HG02759 (cell line): ENCODE measurements at regions not wholly inside any gene's neighbourhood (a gene's known extent, or its start where the extent isn't known, plus 50 kb on each side); places are given as distances from the start of the nearest gene placed in this dataset.

Experiments
- ATAC-seq: cut with Tn5 transposase; IDR thresholded peaks from one replicate; pipeline ENCODE4 v1.9.1; 2021; ENCODE audit warnings: mild to moderate bottlenecking, moderate library complexity; ENCODE audit not compliant: unreplicated experiment

GRCh38 chr12:103178366-103179080 lies 221.0 kb downstream of the ASCL1 start:
- no peak for ATAC-seq

GRCh38 chr12:103181366-103182152 lies 224.1 kb downstream of the ASCL1 start:
- peak; percentile 90 for ATAC-seq

- ATAC-seq: no peak
These were observed 224.8 kb downstream of the ASCL1 start for GRCh38 chr12:103182299-103182698.

GRCh38 chr12:103196467-103196866 lies 239.0 kb downstream of the ASCL1 start:
- no peak for ATAC-seq

- ATAC-seq: no peak
These were observed 240.4 kb downstream of the ASCL1 start for GRCh38 chr12:103197725-103198388.

GRCh38 chr12:103198499-103198898 lies 241.0 kb downstream of the ASCL1 start:
- no peak for ATAC-seq

GRCh38 chr12:103205906-103206305 lies 248.4 kb downstream of the ASCL1 start:
- no peak for ATAC-seq

GRCh38 chr12:103207936-103208335 lies 250.5 kb downstream of the ASCL1 start:
- ATAC-seq: no peak

GRCh38 chr12:103241184-103241583 lies 254.6 kb downstream of the C12orf42 start:
- no peak for ATAC-seq

- ATAC-seq: no peak
These were observed 251.2 kb downstream of the C12orf42 start for GRCh38 chr12:103244596-103244995.

- ATAC-seq: no peak
These were observed 248.2 kb downstream of the C12orf42 start for GRCh38 chr12:103247531-103247930.

GRCh38 chr12:103249607-103250006 lies 246.2 kb downstream of the C12orf42 start:
- no peak for ATAC-seq

GRCh38 chr12:103250487-103250886 lies 245.3 kb downstream of the C12orf42 start:
- ATAC-seq: no peak
